ENCODE measurements at regions not wholly inside any gene's neighbourhood (a gene's known extent, or its start where the extent isn't known, plus 50 kb on each side); places are given as distances from the start of the nearest gene placed in this dataset.

DNA sequence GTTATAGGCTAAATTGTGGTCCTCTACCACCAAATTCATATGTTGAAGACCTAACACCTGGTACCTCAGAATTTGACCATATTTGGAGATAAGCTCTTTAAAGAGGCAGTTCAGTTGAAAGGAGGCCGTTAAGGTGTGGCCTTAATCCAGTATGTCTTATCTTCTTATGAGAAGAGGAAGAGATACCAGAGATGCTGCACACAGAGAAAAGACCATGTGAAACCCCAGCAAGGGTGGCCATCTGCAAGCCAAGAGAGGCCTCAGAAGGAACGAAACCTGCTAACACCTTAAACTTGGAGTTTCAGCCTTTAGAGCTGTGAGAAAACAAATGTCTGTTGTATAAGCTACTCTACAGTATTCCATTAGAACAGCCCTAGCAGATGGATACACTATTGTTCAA, 528.1 kb upstream of the DCC start:
- no peak for ATAC-seq (ENCODE audit: poor library complexity)
- intact Hi-C loops (cut with DNase I), result no loop called here
- DNase-seq, result no peak

DNA sequence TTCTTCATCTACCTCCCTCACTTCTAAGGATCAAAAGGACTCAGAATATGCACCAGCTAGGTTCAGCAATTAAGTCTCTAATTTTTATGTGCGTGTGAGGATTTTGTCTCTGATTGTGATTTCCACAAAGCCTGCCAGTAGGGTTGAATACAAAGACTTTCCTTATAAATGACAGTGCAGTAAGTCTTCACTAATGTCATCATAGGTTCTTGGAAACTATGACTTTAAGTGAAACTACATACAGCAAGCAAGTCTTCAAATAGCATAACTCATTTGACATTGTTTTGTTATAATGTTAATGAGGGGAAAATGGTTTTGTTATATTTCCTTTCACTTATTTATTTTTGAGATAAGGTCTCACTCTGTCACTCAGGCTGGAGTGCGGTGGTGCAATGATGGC, 526.3 kb upstream of the DCC start:
- intact Hi-C loops (cut with DNase I), result no loop called here
- DNase-seq (no peak), ATAC-seq (ENCODE audit: poor library complexity) (no peak)

DNA sequence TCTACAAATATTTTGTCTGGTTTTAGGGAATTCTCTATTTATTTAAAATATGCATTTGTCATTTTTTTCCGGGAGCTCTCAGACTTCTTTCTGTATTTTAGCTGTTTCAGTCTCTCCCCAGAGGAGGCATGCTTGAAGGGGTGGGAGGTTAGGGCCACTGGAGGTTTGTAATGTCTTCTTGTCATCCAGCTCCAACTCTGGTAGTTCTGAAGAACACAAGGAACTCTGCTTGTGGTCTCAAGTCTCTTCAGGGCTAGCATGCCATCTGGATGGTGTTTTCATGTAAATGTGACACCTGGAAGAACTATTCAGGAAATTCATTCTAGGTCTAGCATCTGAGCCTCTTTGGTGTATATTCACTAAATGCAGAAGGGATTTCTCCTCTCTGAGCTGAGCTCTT, 518.4 kb upstream of the DCC start:
- DNase-seq (no peak), ATAC-seq (ENCODE audit: poor library complexity) (no peak)
- intact Hi-C loops (cut with DNase I), result no loop called here

DNA sequence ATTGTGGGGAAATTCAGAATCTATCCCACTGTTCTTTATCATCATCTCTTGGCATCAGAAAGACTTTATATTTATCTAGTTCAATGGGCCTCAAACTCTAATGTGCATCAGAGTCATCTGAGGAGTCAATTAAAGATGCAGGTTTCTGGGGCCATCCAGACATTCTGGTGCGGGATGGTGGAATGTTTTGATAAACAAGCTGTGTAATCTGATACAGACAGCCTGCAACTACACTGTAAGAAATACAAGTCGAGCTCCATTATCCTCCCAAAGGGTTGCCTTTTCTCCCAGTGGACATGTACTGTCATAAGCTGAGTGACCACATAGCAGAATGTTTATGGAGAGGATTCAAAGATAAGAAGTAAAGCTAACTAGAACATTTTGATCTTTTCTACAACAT, 515.3 kb upstream of the DCC start:
- ATAC-seq (ENCODE audit: poor library complexity), result no peak
- no peak for DNase-seq
- intact Hi-C loops (cut with DNase I), result no loop called here

DNA sequence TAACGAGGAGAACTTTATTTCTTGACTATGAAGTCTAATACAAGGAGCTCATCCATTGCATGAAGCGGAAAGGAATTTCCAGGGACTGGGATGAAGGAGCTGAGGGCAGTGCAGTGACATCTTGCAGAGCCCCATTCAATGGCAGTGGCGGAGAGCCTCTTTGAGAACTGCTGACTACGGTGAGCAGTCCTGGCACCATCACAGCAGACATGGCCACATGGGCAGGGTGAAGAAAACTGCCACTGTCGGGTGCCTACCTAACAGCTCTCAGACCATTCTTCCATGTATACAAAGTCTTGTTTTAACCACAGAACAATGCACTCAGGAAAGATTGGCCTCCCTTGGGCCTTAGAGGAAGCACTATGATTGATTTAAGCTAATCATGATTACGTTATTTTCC, 506.1 kb upstream of the DCC start:
- ATAC-seq (ENCODE audit: poor library complexity), result no peak
- DNase-seq, result no peak
- intact Hi-C loops (cut with DNase I), result no loop called here

DNA sequence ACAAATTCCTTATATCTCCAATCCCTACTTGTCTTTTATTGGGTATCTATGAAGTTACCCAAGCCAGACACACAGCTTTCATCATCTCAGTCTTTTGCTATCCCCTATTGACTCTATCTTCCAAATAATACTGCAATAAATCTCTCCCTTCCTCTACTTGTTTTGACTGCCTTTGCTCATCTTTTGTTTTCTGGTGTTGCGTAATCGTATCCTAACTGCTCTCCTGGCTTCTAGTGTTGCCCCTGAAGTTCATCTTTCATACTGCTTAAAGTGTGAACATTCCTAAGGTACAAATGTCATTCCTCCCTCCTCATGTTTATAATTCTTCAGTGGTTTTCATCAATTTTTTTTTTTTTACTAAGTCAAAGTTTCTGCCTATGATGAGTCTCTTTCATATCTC, 491.3 kb upstream of the DCC start:
- intact Hi-C loops (cut with DNase I), result no loop called here
- ATAC-seq (ENCODE audit: poor library complexity), result no peak
- no peak for DNase-seq

DNA sequence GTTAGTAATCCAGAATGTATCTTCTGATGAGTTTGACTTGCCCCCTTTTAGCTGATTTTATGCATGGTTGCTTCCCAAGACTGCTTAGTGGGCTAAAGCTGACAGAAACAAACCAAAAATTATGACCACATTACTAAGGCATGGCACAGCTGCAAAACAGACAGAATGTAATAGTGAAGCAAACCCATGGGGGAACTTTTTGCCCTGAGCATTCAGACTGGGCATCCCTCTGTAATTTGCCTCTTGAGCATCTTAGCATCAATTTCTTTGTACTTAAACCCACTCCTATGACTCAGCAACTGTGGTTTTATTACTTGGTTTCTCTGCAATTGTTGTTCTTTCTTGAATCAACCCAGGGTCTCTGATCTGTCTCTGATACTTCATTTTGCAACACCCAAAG, 487.3 kb upstream of the DCC start:
- intact Hi-C loops (cut with DNase I), result no loop called here
- no peak for ATAC-seq (ENCODE audit: poor library complexity)

DNA sequence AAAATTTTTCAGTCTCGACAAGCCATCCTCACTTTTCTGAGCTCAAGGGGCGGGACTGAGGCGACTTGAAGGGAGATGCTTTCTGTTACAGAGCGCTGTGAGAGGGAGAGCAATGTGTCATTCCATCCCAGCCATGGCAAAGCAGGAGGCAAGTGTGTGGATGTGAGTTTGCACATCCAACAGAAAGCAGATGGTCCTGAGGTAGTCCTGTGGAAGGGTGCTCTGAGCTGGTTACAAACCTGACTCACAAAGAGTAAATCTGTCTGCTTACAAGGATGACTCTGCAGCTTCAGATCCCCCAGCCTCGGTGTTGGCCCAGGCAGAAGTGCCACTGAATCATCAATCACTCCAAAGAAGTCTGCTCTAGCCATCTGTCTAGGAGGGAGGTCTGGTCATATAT, 482.0 kb upstream of the DCC start:
- intact Hi-C loops (cut with DNase I), result no loop called here
- DNase-seq (no peak), ATAC-seq (ENCODE audit: poor library complexity) (no peak)

More for the DNA sequence above, 487.3 kb upstream of the DCC start:
- DNase-seq, result no peak

DNA sequence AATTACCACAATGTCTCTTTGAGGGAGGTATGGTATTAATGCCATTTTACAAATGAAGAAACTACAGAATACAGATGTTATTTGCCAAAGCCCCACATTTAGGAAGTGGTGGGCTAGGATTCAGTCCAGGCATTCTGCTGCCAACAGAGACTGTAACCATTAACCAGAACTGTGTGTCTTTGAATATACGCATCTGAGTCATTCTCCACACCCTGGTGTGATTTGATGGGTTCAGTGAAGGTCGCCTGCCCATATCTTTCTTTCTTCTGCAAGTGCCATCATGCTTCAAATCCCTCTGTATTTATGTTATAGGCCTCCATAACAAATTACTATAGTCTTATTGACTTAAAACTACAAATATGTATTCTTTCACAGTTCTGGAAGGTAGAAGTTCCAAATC, 479.0 kb upstream of the DCC start:
- intact Hi-C loops (cut with DNase I), result no loop called here
- DNase-seq (no peak), ATAC-seq (ENCODE audit: poor library complexity) (no peak)

DNA sequence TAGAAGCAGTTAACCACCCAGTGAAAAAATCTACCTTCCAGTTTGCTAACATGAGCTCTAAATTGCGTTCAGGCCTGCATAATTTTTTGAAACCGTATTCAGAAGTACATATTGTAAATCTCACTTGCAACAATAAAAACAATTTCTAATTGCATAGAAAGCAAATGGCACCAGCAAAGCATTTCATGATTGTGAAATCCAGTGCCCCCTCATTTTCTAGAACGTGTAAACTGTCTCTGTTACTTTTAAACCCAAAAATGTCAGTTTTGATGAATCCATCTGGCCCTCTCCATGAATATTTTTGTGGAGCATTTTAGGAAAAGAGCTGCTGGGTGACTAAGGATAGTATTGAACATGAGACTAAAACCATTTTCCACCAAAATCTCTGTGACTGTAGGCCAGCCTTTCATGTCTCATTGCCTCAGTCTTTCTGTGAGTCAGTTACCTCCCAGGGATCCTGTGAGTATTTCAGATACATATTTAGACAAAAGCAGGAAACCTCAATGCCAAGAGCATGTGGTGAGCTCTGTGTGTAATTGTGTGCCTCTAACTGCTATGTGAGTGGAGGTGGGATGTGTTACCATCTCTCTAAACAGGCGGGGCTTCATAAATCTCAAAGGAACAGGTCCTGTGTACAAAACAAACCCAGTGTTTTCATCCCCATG, 477.8 kb upstream of the DCC start:
- DNase-seq (no peak), ATAC-seq (ENCODE audit: poor library complexity) (no peak)
- intact Hi-C loops (cut with DNase I), result no loop called here

DNA sequence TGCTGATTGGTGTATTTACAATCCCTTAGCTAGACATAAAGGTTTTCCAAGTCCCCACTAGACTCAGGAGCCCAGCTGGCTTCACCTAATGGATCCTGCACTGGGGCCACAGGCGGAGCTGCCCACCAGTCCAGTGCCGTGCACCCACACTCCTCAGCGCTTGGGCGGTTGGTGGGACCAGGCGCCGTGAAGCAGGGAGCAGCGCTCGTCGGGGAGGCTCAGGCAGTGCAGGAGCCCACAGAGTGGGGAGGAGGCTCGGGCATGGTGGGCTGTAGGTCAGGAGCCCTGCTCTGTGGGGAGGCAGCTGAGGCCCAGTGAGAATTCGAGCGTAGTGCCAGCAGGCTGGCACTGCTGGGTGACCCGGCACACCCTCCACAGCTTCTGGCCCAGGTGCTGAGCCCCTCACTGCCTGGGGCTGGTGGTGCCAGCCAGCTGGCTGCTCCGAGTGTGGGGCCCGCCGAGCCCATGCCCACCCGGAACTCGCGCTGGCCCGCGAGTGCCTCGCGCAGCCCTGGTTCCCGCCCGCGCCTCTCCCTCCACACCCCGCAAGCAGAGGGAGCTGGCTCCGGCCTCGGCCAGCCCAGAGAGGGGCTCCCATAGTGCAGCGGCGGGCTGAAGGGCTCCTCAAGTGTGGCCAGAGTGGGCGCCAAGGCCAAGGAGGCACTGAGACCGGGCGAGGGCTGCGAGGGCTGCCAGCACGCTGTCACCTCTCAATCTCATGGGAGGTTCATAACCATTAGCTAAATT, 475.6 kb upstream of the DCC start:
- DNase-seq (no peak), ATAC-seq (ENCODE audit: poor library complexity) (no peak)
- intact Hi-C loops (cut with DNase I), result no loop called here

DNA sequence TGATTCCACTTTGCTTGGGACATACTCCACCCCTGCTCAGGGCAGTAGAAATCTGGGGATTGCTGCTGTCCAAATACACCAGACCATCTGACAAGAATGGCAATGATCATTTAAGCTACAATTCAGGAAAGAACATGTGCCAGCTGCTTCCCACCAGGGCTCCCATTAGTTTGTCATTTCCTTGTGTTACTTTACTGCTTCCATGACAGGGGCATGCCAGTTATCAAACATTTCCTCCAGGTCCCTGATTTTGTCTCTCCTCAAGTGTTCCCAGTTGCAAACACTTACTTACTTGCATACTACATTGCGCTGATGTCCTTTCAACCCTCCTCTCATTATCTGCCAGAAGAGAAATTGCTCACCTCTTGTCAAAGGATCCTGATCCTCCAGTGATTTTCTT, 474.5 kb upstream of the DCC start:
- DNase-seq, result no peak
- intact Hi-C loops (cut with DNase I), result no loop called here
- ATAC-seq (ENCODE audit: poor library complexity), result no peak

DNA sequence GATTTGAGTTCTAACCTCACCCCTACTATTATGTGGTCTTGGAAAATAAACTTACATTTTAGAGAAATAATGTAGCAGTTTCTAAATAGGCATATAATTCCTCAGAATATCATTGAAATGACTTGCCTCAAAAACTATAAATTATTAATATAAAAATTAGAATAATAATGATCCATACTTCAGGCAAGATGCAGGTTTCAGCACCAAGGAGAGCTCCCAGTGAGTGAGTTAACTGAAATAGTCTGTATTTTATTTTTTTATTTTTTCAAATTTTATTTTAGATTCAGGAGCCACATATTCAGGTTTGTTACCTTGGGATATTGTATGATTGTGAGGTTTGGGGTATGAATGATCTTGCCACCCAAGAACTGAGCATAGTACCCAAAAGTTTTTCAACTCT, 472.2 kb upstream of the DCC start:
- no peak for ATAC-seq (ENCODE audit: poor library complexity)
- intact Hi-C loops (cut with DNase I), result no loop called here
- DNase-seq, result no peak

DNA sequence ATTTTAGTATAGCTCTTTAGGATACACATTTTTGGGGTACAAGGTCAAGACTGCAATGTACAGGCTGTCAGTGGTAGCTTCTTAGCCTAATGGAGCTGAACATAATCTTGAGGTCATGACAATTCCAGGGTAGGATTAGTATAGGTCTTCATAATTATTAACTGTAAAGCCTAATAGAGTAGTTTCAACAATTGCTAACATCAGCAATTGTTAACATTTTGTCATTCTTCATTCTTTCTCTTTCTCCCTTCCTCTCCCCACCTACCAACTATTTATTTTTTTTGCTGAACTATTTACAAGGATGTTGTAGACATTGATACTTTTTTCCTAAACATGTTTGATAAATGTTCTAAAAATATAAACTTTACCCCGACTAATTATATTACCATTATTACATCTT, 461.3 kb upstream of the DCC start:
- intact Hi-C loops (cut with DNase I), result no loop called here
- DNase-seq, result no peak
- ATAC-seq (ENCODE audit: poor library complexity), result no peak

DNA sequence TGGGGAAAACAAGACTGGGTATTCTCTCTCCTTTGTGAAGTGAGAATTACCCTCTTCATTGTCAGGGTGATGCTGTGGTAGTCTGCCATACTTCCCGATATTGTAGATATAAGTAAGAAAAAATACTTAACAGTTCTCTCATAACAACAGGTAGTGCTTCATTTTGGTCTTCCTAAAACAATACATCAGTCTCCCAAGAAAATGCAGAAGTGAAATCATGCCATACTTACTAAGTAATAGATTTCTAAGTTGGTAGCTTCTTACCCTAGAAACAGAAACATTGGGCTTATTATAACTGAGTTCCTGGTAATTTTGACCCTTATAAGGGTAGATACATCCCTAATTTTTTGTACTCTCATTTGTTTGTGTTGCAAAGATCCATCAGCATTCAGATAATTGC, 460.7 kb upstream of the DCC start:
- DNase-seq (no peak), ATAC-seq (ENCODE audit: poor library complexity) (no peak)
- intact Hi-C loops (cut with DNase I), result no loop called here

DNA sequence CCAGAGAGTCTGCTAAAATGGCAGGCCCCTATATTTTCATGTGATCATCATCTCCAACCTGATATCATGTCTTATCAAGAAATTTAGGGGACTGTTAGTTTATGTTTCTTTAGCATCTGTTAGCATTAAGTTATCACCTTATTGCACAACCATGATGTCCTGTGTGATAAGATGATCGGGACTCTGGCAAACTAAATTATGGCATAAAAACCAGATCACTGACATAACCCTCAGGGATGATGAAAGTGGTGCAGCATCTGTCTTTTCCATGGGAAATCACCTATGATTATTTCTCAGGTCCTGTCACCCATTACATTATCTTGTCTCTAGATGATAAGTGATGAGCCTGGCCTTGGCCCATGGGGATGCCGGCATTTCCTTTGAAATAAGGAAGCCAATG, 458.6 kb upstream of the DCC start:
- DNase-seq (no peak), ATAC-seq (ENCODE audit: poor library complexity) (no peak)
- intact Hi-C loops (cut with DNase I), result no loop called here

DNA sequence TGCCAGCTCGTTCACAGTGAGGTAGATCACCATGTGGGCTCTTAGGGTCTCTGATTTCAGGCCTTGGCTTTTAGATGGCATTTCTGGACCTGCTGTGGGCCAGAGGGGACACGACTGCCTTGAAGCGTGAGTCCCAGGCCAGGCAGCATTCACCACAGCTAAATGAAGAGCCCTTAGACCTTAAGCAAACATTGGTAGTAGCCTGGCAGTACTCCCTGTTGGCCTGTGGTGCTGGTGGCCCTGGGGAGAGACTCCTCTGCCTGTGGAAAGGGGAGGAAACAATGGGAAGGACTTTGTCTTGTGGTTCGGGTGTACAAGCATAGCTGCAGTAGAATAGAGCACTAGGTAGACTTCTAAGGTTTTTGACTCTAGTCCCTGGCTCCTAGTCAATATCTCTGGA, 456.0 kb upstream of the DCC start:
- DNase-seq, result no peak
- intact Hi-C loops (cut with DNase I), result no loop called here
- no peak for ATAC-seq (ENCODE audit: poor library complexity)

DNA sequence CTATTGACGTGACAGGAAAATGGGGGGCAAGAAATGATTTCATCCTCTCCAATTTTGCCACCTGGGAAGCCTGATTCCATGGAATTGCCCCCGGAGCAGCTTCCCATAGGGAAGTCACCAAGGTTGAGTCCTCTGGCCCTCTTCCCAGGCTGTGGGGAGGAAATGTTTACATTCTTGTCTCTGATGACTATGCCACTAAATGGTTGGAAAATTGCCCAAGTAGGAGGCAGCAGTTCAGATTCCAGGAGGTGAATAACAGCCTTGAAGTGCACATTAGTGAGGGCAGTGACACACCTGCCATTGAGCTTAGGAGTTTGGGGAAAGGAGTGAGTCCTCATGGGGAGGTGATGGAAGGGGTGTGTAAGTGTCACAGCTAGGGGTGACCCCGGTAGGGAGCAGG, 449.2 kb upstream of the DCC start:
- ATAC-seq (ENCODE audit: poor library complexity), result no peak
- intact Hi-C loops (cut with DNase I), result no loop called here

DNA sequence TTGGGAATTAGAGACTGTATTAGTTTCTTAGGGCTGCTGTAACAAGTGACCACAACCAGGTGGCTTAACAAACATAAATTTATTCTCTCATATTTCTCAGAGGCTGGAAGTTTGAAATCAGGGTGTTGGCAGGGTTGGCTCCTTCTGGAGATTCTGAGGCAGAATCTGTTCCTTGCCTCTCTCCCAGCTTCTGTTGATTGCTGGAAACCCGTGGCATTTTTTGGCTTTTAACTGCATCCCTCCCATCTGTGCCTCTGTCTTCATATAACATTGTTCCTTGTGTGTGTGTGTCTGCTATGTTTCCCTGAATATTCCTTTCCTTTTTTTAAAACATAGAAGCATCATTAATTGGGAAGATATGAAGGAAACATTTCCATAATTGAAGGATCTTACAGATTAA, 448.1 kb upstream of the DCC start:
- intact Hi-C loops (cut with DNase I), result no loop called here
- no peak for DNase-seq
- ATAC-seq (ENCODE audit: poor library complexity), result no peak

More for the DNA sequence above, 449.2 kb upstream of the DCC start:
- no peak for DNase-seq

DNA sequence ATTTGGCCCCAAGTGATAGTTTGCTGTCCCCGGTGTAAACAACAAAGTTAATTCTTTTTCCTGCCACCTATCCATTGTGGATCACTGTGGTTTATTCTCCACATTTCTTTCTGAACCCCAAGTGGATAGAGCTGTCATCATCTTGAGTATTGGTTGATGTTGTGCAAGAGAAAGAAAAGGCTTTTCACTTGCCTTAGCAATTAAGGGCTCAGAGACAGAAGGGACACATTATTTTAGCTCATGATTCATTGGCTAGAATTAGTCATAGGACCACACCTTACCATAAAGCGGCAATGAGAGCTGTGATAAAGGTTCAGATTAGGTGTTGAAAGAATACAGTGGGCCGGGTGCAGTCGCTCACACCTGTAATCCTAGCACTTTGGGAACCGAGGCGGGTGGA, 442.1 kb upstream of the DCC start:
- ATAC-seq (ENCODE audit: poor library complexity) (no peak), DNase-seq (no peak)
- intact Hi-C loops (cut with DNase I), result no loop called here
